HepG2 (cell line): ENCODE measurements at regions not wholly inside any gene's neighbourhood (a gene's known extent, or its start where the extent isn't known, plus 50 kb on each side); places are given as distances from the start of the nearest gene placed in this dataset.

Source experiments
- ATAC-seq: fragments of 200-7000 bp; cut with Tn5 transposase; 3 replicates; pipeline ENCODE4 v1.9.1; 2020; ENCODE audit warnings: mild to moderate bottlenecking, moderate library complexity
- BruUV-seq: library from RNA; stranded (reverse); fragments of 400-500 nt; replicated peaks from 2 replicates; lab custom pipeline; 2021; lab: Mats Ljungman, UMichigan
- CTCF ChIA-PET: fragments of 300-600 bp; formaldehyde crosslinking; extraction: SDS; loops from one replicate; lab custom pipeline; 2021; ENCODE audit warnings: low total read pairs, inconsistent platforms, low intra/inter-chr PET ratio; lab: Yijun Ruan, JAX
- POLR2A ChIA-PET: fragments of 350-600 bp; sonication (Branson Sonifier 250); formaldehyde crosslinking; loops from one replicate; lab custom pipeline; 2020; ENCODE audit warnings: antibody characterized with exemption, inconsistent platforms; lab: Yijun Ruan, JAX
- DNase-seq: peaks from one replicate; pipeline ENCODE4 v3.0.0-alpha.2; 2015; ENCODE audit warnings: low spot score
- FAIRE-seq: peaks from 3 replicates; lab custom pipeline; 2011; peaks lifted over from hg19 to GRCh38; lab: Jason Lieb, UNC
- H2AFZ ChIP-seq: one replicate; pipeline ENCODE4 v1.6.1; 2011; ENCODE audit warnings: low read length, inconsistent platforms
- H3K27ac ChIP-seq: fragments of 300-600 bp; 3 replicates; pipeline ENCODE4 v1.8.0; 2011; ENCODE audit warnings: mixed run types, mild to moderate bottlenecking, mixed read lengths, low read length, inconsistent platforms; ENCODE audit not compliant: insufficient read depth; ENCODE audit errors: extremely low read length
- H3K27me3 ChIP-seq, 2 experiments: fragments of 200-600 bp in 1 of 2; 2 replicates in 1 of 2; 3 replicates in 1 of 2; pipeline versions ENCODE4 v1.6.0 to v1.8.0; 2011; ENCODE audit warnings: low read length in 2 of 2, mild to moderate bottlenecking in 2 of 2, moderate library complexity in 2 of 2, inconsistent platforms in 1 of 2; ENCODE audit not compliant: insufficient read depth in 2 of 2, control insufficient read depth in 1 of 2
- H3K36me3 ChIP-seq, 2 experiments: fragments of 200-600 bp in 1 of 2; replicated peaks in 1 of 2; 2 replicates in 1 of 2; 3 replicates in 1 of 2; pipeline versions ENCODE4 v1.5.1 to v1.8.0; 2011; ENCODE audit warnings: low read length in 2 of 2, inconsistent platforms in 1 of 2; ENCODE audit not compliant: insufficient read depth in 2 of 2, control insufficient read depth in 1 of 2
- H3K4me1 ChIP-seq: 2 replicates; pipeline ENCODE4 v1.5.1; 2012; ENCODE audit warnings: low read length, inconsistent platforms; ENCODE audit not compliant: insufficient read depth
- H3K4me2 ChIP-seq: 2 replicates; pipeline ENCODE4 v1.6.0; 2011; ENCODE audit warnings: low read depth, low read length, inconsistent platforms
- H3K4me3 ChIP-seq, 3 experiments: fragments of 200-600 bp in 1 of 3; sonication (generic), shearing (Covaris generic) in 1 of 3; replicated peaks in 1 of 3; 2 replicates each; pipeline ENCODE4 v1.5.1; 2011 to 2016; ENCODE audit warnings: low read length in 3 of 3, inconsistent platforms in 2 of 3, low read depth in 2 of 3, mild to moderate bottlenecking in 2 of 3, control low read depth in 1 of 3, mixed read lengths in 1 of 3; ENCODE audit not compliant: insufficient read depth in 1 of 3
- H3K79me2 ChIP-seq: one replicate; pipeline ENCODE4 v1.6.1; 2011; ENCODE audit warnings: low read length, inconsistent platforms; ENCODE audit not compliant: insufficient read depth
- H3K9ac ChIP-seq: 2 replicates; pipeline ENCODE4 v1.6.0; 2011; ENCODE audit warnings: mild to moderate bottlenecking, low read depth, low read length, inconsistent platforms; ENCODE audit not compliant: insufficient read depth
- H3K9me3 ChIP-seq: 2 replicates; pipeline ENCODE4 v1.5.1; 2012; ENCODE audit warnings: mild to moderate bottlenecking, low read length
- H4K20me1 ChIP-seq: 2 replicates; pipeline ENCODE4 v1.6.0; 2011; ENCODE audit warnings: inconsistent platforms, mild to moderate bottlenecking, low read length, moderate library complexity; ENCODE audit not compliant: insufficient read depth
- NFYC ChIP-seq: IDR thresholded peaks from 2 replicates; pipeline ENCODE4 v1.6.1; 2016; ENCODE audit warnings: missing genetic modification reagents, missing compliant biosample characterization
- SMYD3 ChIP-seq: sonication (generic); formaldehyde crosslinking; IDR thresholded peaks from 2 replicates; pipeline ENCODE4 v1.8.1; 2023; ENCODE audit warnings: mild to moderate bottlenecking, missing genetic modification reagents
- SNRNP70 ChIP-seq: fragments of 200-400 bp; formaldehyde crosslinking; IDR thresholded peaks from 2 replicates; pipeline ENCODE4 v1.6.1; 2017; ENCODE audit warnings: mild to moderate bottlenecking, low read depth, low read length, moderate library complexity
- WIZ ChIP-seq: sonication (generic); formaldehyde crosslinking; IDR thresholded peaks from 2 replicates; pipeline ENCODE4 v1.5.1; 2020; ENCODE audit warnings: mild to moderate bottlenecking, missing genetic modification reagents
- ZBTB40 ChIP-seq, 2 experiments: fragments of 450-650 bp in 1 of 2; sonication (generic) in 1 of 2; formaldehyde crosslinking in 1 of 2; IDR thresholded peaks; 2 replicates each; pipeline versions ENCODE4 v1.6.1 to v1.8.0; 2016 to 2022; ENCODE audit warnings: antibody characterized with exemption in 1 of 2, mild to moderate bottlenecking in 1 of 2, missing genetic modification reagents in 1 of 2
- ZMYM3 ChIP-seq: sonication (generic); formaldehyde crosslinking; IDR thresholded peaks from 2 replicates; pipeline ENCODE4 v1.5.1; 2020; ENCODE audit warnings: mild to moderate bottlenecking, missing genetic modification reagents
- ZNF230 ChIP-seq: sonication (generic); formaldehyde crosslinking; IDR thresholded peaks from 2 replicates; pipeline ENCODE4 v1.4.0; 2020; ENCODE audit warnings: mild to moderate bottlenecking, missing genetic modification reagents
- ZNF691 ChIP-seq: sonication (generic); formaldehyde crosslinking; IDR thresholded peaks from 2 replicates; pipeline ENCODE4 v1.4.0; 2020; ENCODE audit warnings: missing genetic modification reagents, low read depth, mild to moderate bottlenecking, borderline replicate concordance
- ZNF704 ChIP-seq: sonication (generic); formaldehyde crosslinking; IDR thresholded peaks from 2 replicates; pipeline ENCODE4 v1.8.1; 2023; ENCODE audit warnings: mild to moderate bottlenecking, inconsistent platforms, moderate library complexity, missing genetic modification reagents, borderline replicate concordance
- ZNF710 ChIP-seq: sonication (generic); formaldehyde crosslinking; IDR thresholded peaks from 2 replicates; pipeline ENCODE4 v1.5.0; 2020; ENCODE audit warnings: mild to moderate bottlenecking, missing genetic modification reagents, borderline replicate concordance
- WGBS: methylation state at CpG from one replicate; pipeline ENCODE4 v1.1.6; 2017; ENCODE audit warnings: low lambda C conversion rate; 5-methylcytosine and 5-hydroxymethylcytosine counted together
- in situ Hi-C: cut with HindIII; loops from 2 replicates; pipeline ENCODE4 v1.10.0; 2017; ENCODE audit warnings: low pct_unique_long_range_greater_than_20kb; ENCODE audit not compliant: extremely low pct_ligation_motif_present
- intact Hi-C: fragments of 100-400 bp; cut with micrococcal nuclease; formaldehyde crosslinking; loops from one replicate; pipeline ENCODE4 v1.10.0; 2022; ENCODE audit not compliant: unreplicated experiment

- H2AFZ ChIP-seq: no peak overlapping the region
- in situ Hi-C loops: no loop called here
- no peaks in the 10 kb centered on the region for H3K4me1 ChIP-seq
- FAIRE-seq (no peak), DNase-seq (no peak), ATAC-seq (no peak)
- peaks cover 8% of the 10 kb centered on the region; the same call in 1 of the 2 replicates for H3K9me3 ChIP-seq
- ChIA-PET POLR2A (no interaction called here), CTCF (no interaction called here)
- H4K20me1 ChIP-seq: no peaks in the 10 kb centered on the region
- BruUV-seq: no TSS peak
- no peaks in the 10 kb centered on the region for H3K79me2 ChIP-seq
- intact Hi-C loops: no loop called here
- 28% methylated on average over 3 of the region's 3 CpGs for WGBS
- no peaks in the 10 kb centered on the region for H3K27me3 ChIP-seq
- H3K9ac ChIP-seq: no peak overlapping the region
- H3K27ac ChIP-seq: no peak overlapping the region
- H3K4me3 ChIP-seq: no peak overlapping the region
- H3K36me3 ChIP-seq: no peaks in the 10 kb centered on the region
- H3K4me2 ChIP-seq: no peak overlapping the region
- TF ChIP-seq NFYC (CRISPR knock-in tag) (no peak), SMYD3 (CRISPR knock-in tag) (no peak), SNRNP70 (no peak), ZNF710 (CRISPR knock-in tag) (no peak), ZNF691 (CRISPR knock-in tag) (no peak), ZNF704 (CRISPR knock-in tag) (no peak), ZNF230 (CRISPR knock-in tag) (no peak), ZBTB40 (IDR thresholded peaks at IDR 0.05) (no peak), ZBTB40 (CRISPR knock-in tag; IDR thresholded peaks at IDR 0.05) (no peak), WIZ (CRISPR knock-in tag) (no peak), ZMYM3 (CRISPR knock-in tag) (no peak)
Measured at GRCh38 chr20:24851346-24852019, 97.6 kb upstream of the CST7 start.
